ENCODE measurements at regions not wholly inside any gene's neighbourhood (a gene's known extent, or its start where the extent isn't known, plus 50 kb on each side); places are given as distances from the start of the nearest gene placed in this dataset.
"Not testable (repeated sequence)": the region's sequence is repeated elsewhere in the genome, so short reads cannot be mapped to it uniquely, and the experiment has no call there.

- no peak for DNase-seq
Observed at GRCh38 chr14:41280745-41281144, 325.9 kb upstream of the LRFN5 start.

GRCh38 chr14:41277450-41277849 is 329.2 kb upstream of the LRFN5 start:
- DNase-seq, result no peak

- DNase-seq, result no peak
Observed at GRCh38 chr14:41257476-41257875, 349.2 kb upstream of the LRFN5 start.

GRCh38 chr14:41235466-41235865 is 371.2 kb upstream of the LRFN5 start:
- no peak for DNase-seq

- DNase-seq, result no peak
Observed at GRCh38 chr14:41230683-41231082, 376.0 kb upstream of the LRFN5 start.

GRCh38 chr14:41229824-41230223 is 376.9 kb upstream of the LRFN5 start:
- DNase-seq, result no peak

- no peak for DNase-seq
Observed at GRCh38 chr14:41225433-41225832, 381.2 kb upstream of the LRFN5 start.

- DNase-seq, result no peak
Observed at GRCh38 chr14:41222581-41222980, 384.1 kb upstream of the LRFN5 start.

- DNase-seq, result not testable (repeated sequence)
Observed at GRCh38 chr14:41214978-41215377, 391.7 kb upstream of the LRFN5 start.

GRCh38 chr14:41201696-41202095 is 405.0 kb upstream of the LRFN5 start:
- no peak for DNase-seq

- no peak for DNase-seq
Observed at GRCh38 chr14:41187868-41188267, 418.8 kb upstream of the LRFN5 start.

- DNase-seq, result no peak
Observed at GRCh38 chr14:41171045-41171444, 435.6 kb upstream of the LRFN5 start.

- DNase-seq, result no peak
Observed at GRCh38 chr14:41167040-41167439, 439.6 kb upstream of the LRFN5 start.

- DNase-seq, result no peak
Observed at GRCh38 chr14:41154143-41154807, 452.4 kb upstream of the LRFN5 start.

- no peak for DNase-seq
Observed at GRCh38 chr14:41146391-41146790, 460.3 kb upstream of the LRFN5 start.

GRCh38 chr14:41144370-41144769 is 462.3 kb upstream of the LRFN5 start:
- DNase-seq, result no peak

GRCh38 chr14:41137741-41138140 is 468.9 kb upstream of the LRFN5 start:
- DNase-seq, result no peak

GRCh38 chr14:41130274-41130673 is 476.4 kb upstream of the LRFN5 start:
- no peak for DNase-seq

GRCh38 chr14:41120402-41120801 is 486.3 kb upstream of the LRFN5 start:
- no peak for DNase-seq

GRCh38 chr14:41096131-41096530 is 510.5 kb upstream of the LRFN5 start:
- DNase-seq, result no peak

- no peak for DNase-seq
Observed at GRCh38 chr14:41087056-41087455, 519.6 kb upstream of the LRFN5 start.

GRCh38 chr14:41073544-41073943 is 533.1 kb upstream of the LRFN5 start:
- no peak for DNase-seq

GRCh38 chr14:41072776-41073175 is 533.9 kb upstream of the LRFN5 start:
- DNase-seq, result no peak

- DNase-seq, result no peak
Observed at GRCh38 chr14:41071351-41071750, 535.3 kb upstream of the LRFN5 start.

- DNase-seq, result no peak
Observed at GRCh38 chr14:41062826-41063225, 543.9 kb upstream of the LRFN5 start.

- DNase-seq, result no peak
Observed at GRCh38 chr14:41055589-41055988, 551.1 kb upstream of the LRFN5 start.
